Prostate gland (tissue), 2 donors: ENCODE measurements at regions not wholly inside any gene's neighbourhood (a gene's known extent, or its start where the extent isn't known, plus 50 kb on each side); places are given as distances from the start of the nearest gene placed in this dataset.
"Not testable (repeated sequence)": the region's sequence is repeated elsewhere in the genome, so short reads cannot be mapped to it uniquely, and the experiment has no call there.

Experiments used
- DNase-seq: peaks from one replicate; pipeline ENCODE4 v3.0.0-alpha.2; 2019; ENCODE audit warnings: low spot score
- H3K27ac ChIP-seq, 2 donors: fragments of 200-600 bp; sonication (generic); 2 replicates each; pipeline ENCODE4 v1.5.1; 2017 to 2019
- H3K27me3 ChIP-seq: fragments of 200-600 bp; sonication (generic); replicated peaks from 2 replicates; pipeline ENCODE4 v1.5.1; 2019; ENCODE audit not compliant: insufficient read depth
- H3K36me3 ChIP-seq, 2 donors: fragments of 200-600 bp; sonication (generic); 1 replicate in 1 of 2; 2 replicates in 1 of 2; pipeline versions ENCODE4 v1.5.1 to v1.8.1; 2017 to 2019
- H3K4me1 ChIP-seq: fragments of 200-600 bp; sonication (generic); replicated peaks from 2 replicates; pipeline ENCODE4 v1.5.1; 2019
- H3K4me3 ChIP-seq, 2 donors: fragments of 200-600 bp; sonication (generic); 2 replicates each; pipeline ENCODE4 v1.5.1; 2017 to 2019
- H3K9me3 ChIP-seq: fragments of 200-600 bp; sonication (generic); 2 replicates; pipeline ENCODE4 v1.5.1; 2017
- POLR2A ChIP-seq: fragments of 450-650 bp; IDR thresholded peaks from one replicate; pipeline ENCODE4 v1.6.1; 2016; ENCODE audit warnings: antibody characterized with exemption, mild to moderate bottlenecking
- POLR2AphosphoS5 ChIP-seq: sonication (generic); formaldehyde crosslinking; IDR thresholded peaks from one replicate; pipeline ENCODE4 v1.6.1; 2017; ENCODE audit warnings: antibody characterized with exemption
- WGBS: methylation state at CpG from one replicate; pipeline ENCODE4 v1.1.5; 2018; 5-methylcytosine and 5-hydroxymethylcytosine counted together
- intact Hi-C: fragments of 100-400 bp; cut with DNase I; formaldehyde crosslinking; loops from one replicate; pipeline ENCODE4 v1.14.2; 2022
- TF ChIP-seq, protein P1 (sequence below), 4 experiments: fragments of 200-600 bp in 2 of 4; fragments of 450-650 bp in 2 of 4; sonication (generic) in 2 of 4; IDR thresholded peaks; 1 replicate in 3 of 4; 2 replicates in 1 of 4; pipeline ENCODE4 v1.5.1; 2016 to 2019; ENCODE audit warnings: antibody characterized with exemption in 4 of 4, mild to moderate bottlenecking in 2 of 4, moderate library complexity in 2 of 4

- no peaks in the 10 kb centered on the region for H3K4me1 ChIP-seq
- no peak for DNase-seq
- TF ChIP-seq, protein P1, sequence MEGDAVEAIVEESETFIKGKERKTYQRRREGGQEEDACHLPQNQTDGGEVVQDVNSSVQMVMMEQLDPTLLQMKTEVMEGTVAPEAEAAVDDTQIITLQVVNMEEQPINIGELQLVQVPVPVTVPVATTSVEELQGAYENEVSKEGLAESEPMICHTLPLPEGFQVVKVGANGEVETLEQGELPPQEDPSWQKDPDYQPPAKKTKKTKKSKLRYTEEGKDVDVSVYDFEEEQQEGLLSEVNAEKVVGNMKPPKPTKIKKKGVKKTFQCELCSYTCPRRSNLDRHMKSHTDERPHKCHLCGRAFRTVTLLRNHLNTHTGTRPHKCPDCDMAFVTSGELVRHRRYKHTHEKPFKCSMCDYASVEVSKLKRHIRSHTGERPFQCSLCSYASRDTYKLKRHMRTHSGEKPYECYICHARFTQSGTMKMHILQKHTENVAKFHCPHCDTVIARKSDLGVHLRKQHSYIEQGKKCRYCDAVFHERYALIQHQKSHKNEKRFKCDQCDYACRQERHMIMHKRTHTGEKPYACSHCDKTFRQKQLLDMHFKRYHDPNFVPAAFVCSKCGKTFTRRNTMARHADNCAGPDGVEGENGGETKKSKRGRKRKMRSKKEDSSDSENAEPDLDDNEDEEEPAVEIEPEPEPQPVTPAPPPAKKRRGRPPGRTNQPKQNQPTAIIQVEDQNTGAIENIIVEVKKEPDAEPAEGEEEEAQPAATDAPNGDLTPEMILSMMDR (IDR thresholded peaks at IDR 0.05) = no peak
- TF ChIP-seq POLR2A (no peak), POLR2AphosphoS5 (no peak)
- no peak overlapping the region for H3K4me3 ChIP-seq
- no peak overlapping the region for H3K27ac ChIP-seq
- H3K36me3 ChIP-seq = no peaks in the 10 kb centered on the region
- 54% methylated on average over 1 of the region's 1 CpG for WGBS
- H3K9me3 ChIP-seq = no peaks in the 10 kb centered on the region
- intact Hi-C loops = no loop called here
- H3K27me3 ChIP-seq = no peaks in the 10 kb centered on the region
These were observed 658.1 kb upstream of the ARRDC3 start for GRCh38 chr5:92041206-92041605.

- intact Hi-C loops = not testable (repeated sequence)
These were observed 646.7 kb upstream of the ARRDC3 start for GRCh38 chr5:92029792-92030191.

DNA sequence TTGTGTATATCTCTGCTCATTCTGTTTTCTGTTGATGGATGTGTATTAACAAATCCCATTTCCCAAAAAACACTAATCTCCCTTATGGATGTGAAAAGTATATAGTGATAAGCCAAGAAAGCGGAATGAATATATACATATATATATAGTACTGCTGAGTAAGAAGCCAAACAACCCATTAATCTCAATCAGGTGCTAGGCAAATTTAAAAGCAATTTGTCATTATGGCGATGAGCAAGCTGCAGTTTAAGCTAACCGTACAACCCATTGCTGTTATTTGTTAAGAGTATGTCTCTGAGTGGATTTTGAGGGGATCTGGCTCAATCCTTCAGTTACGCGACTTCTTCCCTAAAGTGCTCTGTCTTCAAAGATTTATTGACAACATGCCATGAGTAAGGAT, 640.4 kb upstream of the ARRDC3 start:
- intact Hi-C loops = no loop called here

More at GRCh38 chr5:92029792-92030191, 646.7 kb upstream of the ARRDC3 start:
- DNase-seq, H3K4me3 ChIP-seq, H3K27ac ChIP-seq, H3K36me3 ChIP-seq, H3K9me3 ChIP-seq, H3K27me3 ChIP-seq, H3K4me1 ChIP-seq: not testable (repeated sequence)
- WGBS = 88% methylated on average over 2 of the region's 2 CpGs

DNA sequence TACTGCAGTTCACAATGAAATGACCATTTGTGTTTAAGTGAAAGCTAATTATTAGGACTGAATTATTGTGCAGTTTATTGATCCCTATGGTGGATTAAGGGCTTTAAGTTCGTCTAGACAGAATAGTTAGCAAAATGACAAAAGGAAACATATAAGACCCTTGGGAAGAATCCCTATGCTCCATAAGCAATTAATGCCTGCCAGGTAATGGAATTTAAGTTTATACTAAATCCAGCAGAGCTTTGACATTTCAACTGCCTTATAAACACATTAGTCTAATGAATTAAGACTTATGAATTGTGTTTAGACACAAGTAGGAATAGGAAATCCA, 640.0 kb upstream of the ARRDC3 start:
- Histone ChIP-seq H3K4me3 (no peak overlapping the region), H3K27me3 (no peaks in the 10 kb centered on the region), H3K4me1 (no peaks in the 10 kb centered on the region), H3K36me3 (no peaks in the 10 kb centered on the region), H3K9me3 (no peaks in the 10 kb centered on the region), H3K27ac (no peak overlapping the region)
- no peak for TF ChIP-seq POLR2AphosphoS5
- TF ChIP-seq POLR2A = no peak
- TF ChIP-seq, protein P1 (IDR thresholded peaks at IDR 0.05) = no peak
- intact Hi-C loops = no loop called here
- DNase-seq = no peak
- WGBS = 91% methylated on average over 1 of the region's 1 CpG

More for the DNA sequence above, 640.4 kb upstream of the ARRDC3 start:
- Histone ChIP-seq H3K36me3 (no peaks in the 10 kb centered on the region), H3K27ac (no peak overlapping the region), H3K4me1 (no peaks in the 10 kb centered on the region), H3K9me3 (no peaks in the 10 kb centered on the region), H3K27me3 (no peaks in the 10 kb centered on the region), H3K4me3 (no peak overlapping the region)
- 52% methylated on average over 5 of the region's 5 CpGs for WGBS
- TF ChIP-seq, protein P1 (IDR thresholded peaks at IDR 0.05) = no peak
- no peak for TF ChIP-seq POLR2AphosphoS5
- no peak for TF ChIP-seq POLR2A
- no peak for DNase-seq

DNA sequence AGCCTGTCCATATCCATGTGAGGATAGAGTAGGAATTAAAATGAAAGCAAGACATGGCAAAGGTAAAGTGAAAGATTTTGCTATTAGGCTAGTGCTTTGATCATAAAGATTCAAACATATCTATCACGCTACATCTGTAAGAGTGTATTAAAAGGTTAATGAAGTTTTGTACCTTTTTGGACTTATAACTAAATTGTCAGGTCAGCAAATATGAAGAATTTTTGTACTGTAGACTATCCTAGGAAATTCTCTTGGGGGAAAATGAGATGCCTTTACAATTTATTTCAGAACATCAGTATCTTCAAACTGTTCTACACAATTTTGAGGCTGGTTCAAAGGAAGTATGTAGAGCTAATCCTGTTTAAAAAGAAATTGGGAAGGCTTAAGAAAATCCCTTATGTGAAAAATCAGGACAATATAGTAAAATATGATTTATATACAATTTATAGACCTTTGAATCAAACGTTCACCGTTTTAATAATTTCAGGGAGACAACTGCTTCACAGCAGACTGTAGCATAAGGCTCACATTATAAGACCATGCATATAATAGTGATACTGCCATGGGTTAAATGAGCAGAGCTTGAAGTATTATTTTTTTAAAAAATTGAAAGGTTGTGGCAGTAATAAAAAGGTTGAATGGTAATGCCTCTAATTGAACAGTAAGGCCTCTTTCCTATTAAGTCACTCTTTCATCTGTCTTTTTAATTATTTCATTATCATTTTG, 639.5 kb upstream of the ARRDC3 start:
- intact Hi-C loops = no loop called here
- 88% methylated on average over 3 of the region's 3 CpGs for WGBS

More for the DNA sequence above, 639.5 kb upstream of the ARRDC3 start:
- Histone ChIP-seq H3K9me3 (no peaks in the 10 kb centered on the region), H3K27me3 (no peaks in the 10 kb centered on the region), H3K4me3 (no peak overlapping the region), H3K27ac (no peak overlapping the region), H3K36me3 (no peaks in the 10 kb centered on the region), H3K4me1 (no peaks in the 10 kb centered on the region)
- no peak for DNase-seq
- TF ChIP-seq, protein P1 (IDR thresholded peaks at IDR 0.05) = no peak
- no peak for TF ChIP-seq POLR2AphosphoS5
- TF ChIP-seq POLR2A = no peak
